ENCODE measurements at regions not wholly inside any gene's neighbourhood (a gene's known extent, or its start where the extent isn't known, plus 50 kb on each side); places are given as distances from the start of the nearest gene placed in this dataset.

- DNase-seq (ENCODE audit: low read depth in 2 of 2) = no peak
Observed at GRCh38 chr3:15952543-15953175, 154.9 kb upstream of the ANKRD28 start.

DNA sequence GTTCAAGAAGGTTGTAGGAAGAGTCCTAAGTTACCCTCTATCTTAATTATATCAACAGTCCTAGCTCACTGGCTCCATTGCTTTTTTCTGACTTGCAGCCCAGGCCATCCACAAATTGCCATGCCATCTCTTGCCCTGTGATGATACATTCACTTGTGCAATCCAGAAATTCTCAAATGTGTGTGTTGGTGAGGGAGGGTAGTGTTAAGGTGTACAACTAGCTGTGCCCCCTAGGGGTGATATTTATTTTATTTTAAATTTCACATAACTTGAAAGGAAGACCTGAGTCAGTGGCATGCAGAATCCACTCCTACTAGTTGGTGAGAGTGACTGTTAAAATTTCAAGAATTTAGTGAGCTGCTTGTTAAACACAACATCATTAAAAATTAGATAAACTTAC lies 156.1 kb upstream of the ANKRD28 start:
- DNase-seq (ENCODE audit: low read depth in 2 of 2) = no peak

GRCh38 chr3:15955968-15956367 lies 158.2 kb upstream of the ANKRD28 start:
- no peak for DNase-seq (ENCODE audit: low read depth in 2 of 2)

GRCh38 chr3:15958692-15959433 lies 161.1 kb upstream of the ANKRD28 start:
- no peak for DNase-seq (ENCODE audit: low read depth in 2 of 2)

DNA sequence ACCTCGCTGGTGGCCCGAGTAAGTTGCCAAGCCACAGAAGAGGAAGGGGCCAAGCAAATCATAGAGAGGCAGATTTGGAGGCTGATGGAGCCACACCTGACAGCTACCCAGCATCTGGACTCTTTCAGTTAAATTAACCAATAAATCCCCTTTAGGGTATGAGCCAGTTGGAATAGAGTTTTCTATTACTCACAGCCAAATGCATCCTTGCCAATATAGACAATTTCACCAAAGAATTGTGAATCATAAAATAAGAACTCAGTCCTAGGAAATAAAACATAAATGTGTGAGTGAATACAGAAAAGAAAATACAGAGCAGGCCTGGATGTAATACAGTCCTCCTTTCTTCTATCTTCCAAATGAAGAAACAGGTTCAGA lies 161.6 kb upstream of the ANKRD28 start:
- no peak for DNase-seq (ENCODE audit: low read depth in 2 of 2)

DNA sequence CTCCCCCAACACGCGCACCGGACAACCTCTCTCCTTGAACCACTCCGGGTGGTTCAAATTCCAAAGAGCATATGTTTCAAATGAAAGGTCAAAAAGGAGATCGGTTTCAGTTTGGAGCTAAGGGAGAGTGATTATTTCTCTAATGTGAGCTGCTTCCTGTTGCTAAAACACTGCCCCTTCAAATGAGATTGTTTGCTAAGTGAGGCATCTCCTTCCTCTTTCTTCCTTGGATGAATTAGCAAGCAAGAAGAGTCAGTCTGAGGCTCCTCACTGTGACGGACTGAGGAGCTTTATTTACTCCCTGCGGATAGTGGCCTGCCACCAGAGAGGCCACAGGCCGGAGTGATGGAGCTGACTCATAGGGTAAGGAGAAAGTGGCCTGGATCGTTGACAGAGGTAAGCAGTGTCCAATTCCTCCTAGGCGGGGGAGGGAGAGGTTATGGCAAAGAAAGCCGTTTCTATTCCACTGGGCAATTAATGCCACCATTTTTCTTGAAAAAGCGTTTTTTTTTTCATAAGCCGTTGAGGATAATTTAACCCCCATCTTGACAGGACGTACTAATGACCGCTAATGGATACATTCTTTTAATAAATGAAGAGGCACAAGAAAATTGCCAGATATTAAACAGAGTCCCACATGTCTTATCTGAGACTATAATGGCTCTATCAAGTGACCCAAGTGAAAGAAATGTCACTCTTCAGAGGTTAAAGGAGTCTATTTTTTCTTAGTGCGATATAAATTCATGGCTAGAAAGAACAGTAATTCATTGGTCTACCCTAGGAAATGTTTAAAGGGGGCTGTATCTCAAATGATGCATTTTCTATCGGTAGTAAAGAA lies 167.0 kb upstream of the ANKRD28 start:
- DNase-seq (ENCODE audit: low read depth in 2 of 2) = no peak

- DNase-seq (ENCODE audit: low read depth in 2 of 2) = no peak
Observed at GRCh38 chr3:15967577-15967976, 169.8 kb upstream of the ANKRD28 start.

- no peak for DNase-seq (ENCODE audit: low read depth in 2 of 2)
Observed at GRCh38 chr3:15969874-15970640, 172.3 kb upstream of the ANKRD28 start.

DNA sequence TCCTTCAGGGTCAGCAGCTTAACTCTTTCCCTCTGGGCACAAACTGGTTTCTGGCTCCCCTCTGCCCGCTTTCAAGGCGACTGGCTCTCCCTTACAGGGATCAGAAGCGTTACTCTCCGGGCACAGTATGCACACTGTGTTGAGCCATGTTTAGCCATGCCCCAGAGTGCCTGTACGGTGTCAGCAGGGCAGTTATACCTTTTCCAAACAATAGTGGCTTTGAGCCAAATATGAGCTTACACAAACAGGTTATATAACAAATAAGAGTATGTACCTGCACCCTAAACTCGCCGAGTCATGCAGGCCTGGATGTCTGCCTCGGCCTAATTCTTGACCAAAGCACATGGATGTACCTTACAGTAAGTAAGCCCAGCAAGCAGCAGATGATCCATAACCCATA lies 175.6 kb upstream of the ANKRD28 start:
- DNase-seq (ENCODE audit: low read depth in 2 of 2) = no peak

DNA sequence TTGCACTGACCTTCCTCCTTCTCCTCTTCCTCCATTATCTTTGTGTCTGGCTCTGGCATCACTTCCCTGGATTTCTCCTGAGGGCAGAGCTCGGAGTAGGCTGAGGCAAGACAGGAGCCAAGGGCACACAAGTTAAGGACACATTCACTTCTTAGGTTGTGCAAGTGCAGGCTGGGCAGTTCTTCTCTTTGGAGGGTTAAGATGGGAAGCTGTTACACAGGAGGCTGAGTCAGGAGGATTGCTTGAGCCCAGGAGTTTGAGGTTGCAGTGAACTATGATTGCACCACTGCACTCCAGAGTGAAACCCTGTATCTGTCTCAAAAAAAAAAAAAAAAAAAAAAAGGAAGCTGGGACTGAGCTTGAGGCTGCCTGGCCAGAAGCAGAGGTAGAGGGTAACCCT lies 176.2 kb upstream of the ANKRD28 start:
- no peak for DNase-seq (ENCODE audit: low read depth in 2 of 2)

- DNase-seq (ENCODE audit: low read depth in 2 of 2) = no peak
Observed at GRCh38 chr3:15974647-15975046, 176.9 kb upstream of the ANKRD28 start.

GRCh38 chr3:15976524-15976923 lies 178.7 kb upstream of the ANKRD28 start:
- no peak for DNase-seq (ENCODE audit: low read depth in 2 of 2)

- no peak for DNase-seq (ENCODE audit: low read depth in 2 of 2)
Observed at GRCh38 chr3:15977090-15977489, 179.3 kb upstream of the ANKRD28 start.

DNA sequence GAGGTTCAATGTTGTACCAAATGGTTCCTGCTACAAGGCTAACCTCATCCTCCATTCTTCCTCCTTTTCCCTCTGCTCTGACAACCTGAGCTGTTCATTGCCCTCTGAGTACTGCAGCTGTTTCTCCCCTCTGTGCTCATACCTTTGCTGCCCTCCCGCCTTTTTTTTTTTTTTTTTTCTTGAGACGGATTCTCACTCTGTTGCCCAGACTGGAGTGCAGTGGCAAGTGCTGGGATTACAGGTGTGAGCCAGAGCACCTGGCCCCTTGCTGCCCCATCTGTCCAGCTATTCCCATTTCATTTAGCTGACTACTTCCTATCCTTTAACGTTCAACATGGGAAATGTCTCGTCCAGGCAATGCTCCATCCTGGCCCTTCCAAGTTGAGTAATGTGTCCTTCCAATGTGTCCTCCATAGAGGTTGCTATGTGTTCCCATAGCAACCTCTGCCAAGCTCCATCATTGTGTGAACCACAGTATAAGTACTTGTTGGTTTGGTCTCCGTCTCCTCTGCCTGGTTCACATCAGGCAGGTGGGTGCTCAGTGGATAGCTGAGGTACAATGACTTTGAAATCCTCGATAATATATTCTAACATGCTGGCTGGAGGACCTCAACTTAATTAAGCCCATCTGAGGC lies 179.9 kb upstream of the ANKRD28 start:
- DNase-seq (ENCODE audit: low read depth in 2 of 2) = no peak

DNA sequence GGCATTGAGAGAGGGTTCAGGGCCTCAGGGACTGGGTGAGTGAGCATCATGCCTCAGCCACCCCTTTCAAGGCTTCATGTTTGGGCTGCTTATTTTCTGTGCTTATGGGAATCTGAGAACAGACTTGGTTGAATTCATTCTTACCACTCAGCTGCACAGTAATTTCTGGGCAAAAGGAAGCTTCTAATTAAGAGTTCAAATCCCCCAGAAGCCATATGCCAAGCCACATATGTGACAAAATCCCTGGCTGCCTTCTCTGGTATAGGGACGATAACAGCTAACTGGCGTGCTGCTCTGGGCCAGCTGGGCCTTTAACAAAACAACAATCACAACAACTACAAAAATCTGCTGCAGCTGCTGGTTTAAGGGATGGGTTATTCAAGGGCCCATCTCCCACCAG lies 181.0 kb upstream of the ANKRD28 start:
- no peak for DNase-seq (ENCODE audit: low read depth in 2 of 2)

DNA sequence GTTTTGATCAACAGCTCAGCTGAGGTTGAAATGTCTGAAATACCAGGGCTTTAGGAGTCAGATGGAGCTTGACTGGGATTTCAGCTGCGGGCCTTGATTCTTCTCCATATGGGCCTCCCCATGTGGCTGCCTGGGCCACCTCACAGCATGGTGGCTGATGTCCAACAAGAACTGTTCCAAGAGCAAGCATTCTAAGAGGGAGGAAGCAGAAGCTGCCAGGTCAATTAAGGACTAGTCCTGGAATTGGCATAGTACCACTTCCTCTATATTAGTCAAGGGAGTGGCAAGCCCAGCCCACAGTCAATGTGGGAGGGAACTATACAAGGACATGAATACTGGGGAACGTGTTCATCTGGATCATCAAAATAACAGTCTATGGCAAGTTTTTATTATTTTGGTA lies 181.7 kb upstream of the ANKRD28 start:
- no peak for DNase-seq (ENCODE audit: low read depth in 2 of 2)

DNA sequence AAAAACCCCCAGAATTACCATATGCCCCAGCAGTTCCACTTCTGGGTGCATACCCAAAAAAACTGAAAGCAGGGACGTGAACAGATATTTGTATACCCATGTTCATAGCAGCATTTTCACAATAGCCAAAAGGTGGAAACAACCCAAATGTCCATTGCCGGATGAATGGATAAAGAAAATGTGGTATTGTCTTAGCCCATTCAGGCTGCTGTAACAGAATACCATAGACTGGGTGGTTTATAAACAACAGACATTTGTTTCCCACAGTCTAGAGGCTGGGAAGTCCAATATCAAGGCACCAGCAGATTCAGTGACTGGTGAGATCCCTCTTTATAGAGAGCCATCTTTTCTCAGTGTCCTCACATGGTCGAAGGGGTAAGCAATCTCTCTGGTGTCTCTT lies 182.1 kb upstream of the ANKRD28 start:
- DNase-seq (ENCODE audit: low read depth in 2 of 2) = no peak

- no peak for DNase-seq (ENCODE audit: low read depth in 2 of 2)
Observed at GRCh38 chr3:15982243-15982642, 184.5 kb upstream of the ANKRD28 start.

DNA sequence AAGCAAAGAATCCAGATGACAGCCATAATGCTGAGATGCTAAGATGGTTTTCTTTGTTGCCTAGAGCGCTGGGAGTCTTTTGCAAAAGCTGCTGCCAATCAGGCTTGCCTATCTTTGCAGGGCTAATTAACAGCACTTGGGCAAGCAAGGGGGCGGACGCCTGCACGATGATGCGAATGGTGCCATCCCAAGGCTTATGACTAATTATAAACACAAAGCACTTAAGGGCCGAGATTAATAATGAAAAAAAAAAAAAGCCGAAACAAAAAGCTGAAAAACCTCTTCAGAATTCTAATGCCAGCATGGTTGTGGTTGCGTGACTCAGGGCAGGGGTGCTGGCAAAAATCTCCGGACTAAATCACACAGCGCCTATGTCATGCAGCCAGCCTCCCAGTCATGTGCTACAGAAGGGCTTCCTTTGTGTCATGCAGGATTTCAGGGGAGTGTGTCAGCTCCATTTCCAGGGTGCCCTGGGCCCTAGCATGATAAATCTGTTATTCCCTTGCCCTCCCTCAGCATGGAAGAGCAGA lies 185.0 kb upstream of the ANKRD28 start:
- no peak for DNase-seq (ENCODE audit: low read depth in 2 of 2)

GRCh38 chr3:15983232-15983631 lies 185.5 kb upstream of the ANKRD28 start:
- no peak for DNase-seq (ENCODE audit: low read depth in 2 of 2)

- DNase-seq (ENCODE audit: low read depth in 2 of 2) = no peak
Observed at GRCh38 chr3:15983693-15984092, 185.9 kb upstream of the ANKRD28 start.

All from stimulated activated CD8-positive, alpha-beta memory T cell treated with anti-CD3 and anti-CD28 coated beads, Interleukin-2, amount 100 ng/mL, for 1 hour (primary cell).